Glutamatergic neuron (in vitro differentiated cells): ENCODE measurements at regions not wholly inside any gene's neighbourhood (a gene's known extent, or its start where the extent isn't known, plus 50 kb on each side); places are given as distances from the start of the nearest gene placed in this dataset.

Source experiments
- DNase-seq: peaks from one replicate; pipeline ENCODE4 v3.0.0; 2022
- H3K27ac Mint-ChIP-seq: one replicate; pipeline ENCODE4 v1.8.0; 2020; ENCODE audit warnings: mild to moderate bottlenecking, mixed read lengths, inconsistent platforms; ENCODE audit not compliant: unreplicated experiment
- H3K27me3 Mint-ChIP-seq: one replicate; pipeline ENCODE4 v1.8.0; 2020; ENCODE audit warnings: mild to moderate bottlenecking, moderate library complexity, mixed read lengths, inconsistent platforms; ENCODE audit not compliant: unreplicated experiment
- H3K36me3 Mint-ChIP-seq: one replicate; pipeline ENCODE4 v1.8.0; 2020; ENCODE audit warnings: mild to moderate bottlenecking, mixed read lengths, inconsistent platforms; ENCODE audit not compliant: unreplicated experiment
- H3K4me1 Mint-ChIP-seq: one replicate; pipeline ENCODE4 v1.8.0; 2020; ENCODE audit warnings: mild to moderate bottlenecking, low read depth, mixed read lengths, inconsistent platforms; ENCODE audit not compliant: unreplicated experiment
- H3K4me3 Mint-ChIP-seq: one replicate; pipeline ENCODE4 v1.8.0; 2020; ENCODE audit warnings: mild to moderate bottlenecking, mixed read lengths, inconsistent platforms; ENCODE audit not compliant: unreplicated experiment
- H3K9me3 Mint-ChIP-seq: one replicate; pipeline ENCODE4 v1.8.0; 2020; ENCODE audit warnings: mild to moderate bottlenecking, moderate library complexity, mixed read lengths, inconsistent platforms; ENCODE audit not compliant: unreplicated experiment
- TF ChIP-seq, protein P1 (sequence below): fragments of 200-600 bp; sonication (generic); IDR thresholded peaks from one replicate; pipeline ENCODE4 v1.5.0; 2021; ENCODE audit not compliant: partially characterized antibody, unreplicated experiment

GRCh38 chr10:111944331-111944730, 239.2 kb downstream of the GPAM start:
- Mint-ChIP-seq H3K4me3 (no peak overlapping the region), H3K27me3 (peaks cover 1% of the 10 kb centered on the region), H3K36me3 (peaks cover 4% of the 10 kb centered on the region), H3K4me1 (no peaks in the 10 kb centered on the region), H3K9me3 (peaks cover 1% of the 10 kb centered on the region), H3K27ac (no peak overlapping the region)
- TF ChIP-seq, protein P1, sequence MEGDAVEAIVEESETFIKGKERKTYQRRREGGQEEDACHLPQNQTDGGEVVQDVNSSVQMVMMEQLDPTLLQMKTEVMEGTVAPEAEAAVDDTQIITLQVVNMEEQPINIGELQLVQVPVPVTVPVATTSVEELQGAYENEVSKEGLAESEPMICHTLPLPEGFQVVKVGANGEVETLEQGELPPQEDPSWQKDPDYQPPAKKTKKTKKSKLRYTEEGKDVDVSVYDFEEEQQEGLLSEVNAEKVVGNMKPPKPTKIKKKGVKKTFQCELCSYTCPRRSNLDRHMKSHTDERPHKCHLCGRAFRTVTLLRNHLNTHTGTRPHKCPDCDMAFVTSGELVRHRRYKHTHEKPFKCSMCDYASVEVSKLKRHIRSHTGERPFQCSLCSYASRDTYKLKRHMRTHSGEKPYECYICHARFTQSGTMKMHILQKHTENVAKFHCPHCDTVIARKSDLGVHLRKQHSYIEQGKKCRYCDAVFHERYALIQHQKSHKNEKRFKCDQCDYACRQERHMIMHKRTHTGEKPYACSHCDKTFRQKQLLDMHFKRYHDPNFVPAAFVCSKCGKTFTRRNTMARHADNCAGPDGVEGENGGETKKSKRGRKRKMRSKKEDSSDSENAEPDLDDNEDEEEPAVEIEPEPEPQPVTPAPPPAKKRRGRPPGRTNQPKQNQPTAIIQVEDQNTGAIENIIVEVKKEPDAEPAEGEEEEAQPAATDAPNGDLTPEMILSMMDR, result peak; percentile 26
- DNase-seq, result no peak

DNA sequence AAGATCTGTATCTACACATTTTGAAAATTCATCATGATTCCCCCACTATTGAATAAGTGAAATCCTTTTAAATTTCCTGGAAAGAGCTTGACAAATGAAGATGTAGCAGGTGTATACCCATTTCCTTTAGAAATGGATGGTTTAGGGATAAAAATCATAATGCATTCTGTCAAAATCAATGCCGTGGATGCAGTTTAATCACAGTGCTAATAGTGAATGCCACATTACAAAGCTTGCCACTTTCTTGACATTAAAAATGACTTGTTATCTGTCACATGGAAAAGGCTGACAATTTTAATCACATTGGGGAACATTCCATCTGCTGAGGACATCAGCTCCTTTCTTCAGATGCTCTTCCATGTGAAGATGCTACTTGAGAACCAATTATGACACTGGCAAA, 229.6 kb downstream of the GPAM start:
- Mint-ChIP-seq H3K4me1 (no peaks in the 10 kb centered on the region), H3K27ac (no peak overlapping the region), H3K9me3 (peaks cover 7% of the 10 kb centered on the region), H3K27me3 (peaks cover 2% of the 10 kb centered on the region), H3K4me3 (no peak overlapping the region), H3K36me3 (peaks cover 9% of the 10 kb centered on the region)
- TF ChIP-seq, protein P1, result no peak
- DNase-seq, result no peak

- Mint-ChIP-seq H3K4me3 (no peak overlapping the region), H3K9me3 (peaks cover 7% of the 10 kb centered on the region), H3K27ac (no peak overlapping the region), H3K4me1 (no peaks in the 10 kb centered on the region), H3K27me3 (peaks cover 2% of the 10 kb centered on the region), H3K36me3 (peaks cover 9% of the 10 kb centered on the region)
- TF ChIP-seq, protein P1, result no peak
- no peak for DNase-seq
These were observed 229.2 kb downstream of the GPAM start for GRCh38 chr10:111954386-111954785.

GRCh38 chr10:111956841-111957240, 226.7 kb downstream of the GPAM start:
- Mint-ChIP-seq H3K27me3 (peaks cover 2% of the 10 kb centered on the region), H3K36me3 (peaks cover 9% of the 10 kb centered on the region), H3K4me1 (no peaks in the 10 kb centered on the region), H3K27ac (no peak overlapping the region), H3K9me3 (peaks cover 7% of the 10 kb centered on the region), H3K4me3 (no peak overlapping the region)
- TF ChIP-seq, protein P1, result no peak
- no peak for DNase-seq

DNA sequence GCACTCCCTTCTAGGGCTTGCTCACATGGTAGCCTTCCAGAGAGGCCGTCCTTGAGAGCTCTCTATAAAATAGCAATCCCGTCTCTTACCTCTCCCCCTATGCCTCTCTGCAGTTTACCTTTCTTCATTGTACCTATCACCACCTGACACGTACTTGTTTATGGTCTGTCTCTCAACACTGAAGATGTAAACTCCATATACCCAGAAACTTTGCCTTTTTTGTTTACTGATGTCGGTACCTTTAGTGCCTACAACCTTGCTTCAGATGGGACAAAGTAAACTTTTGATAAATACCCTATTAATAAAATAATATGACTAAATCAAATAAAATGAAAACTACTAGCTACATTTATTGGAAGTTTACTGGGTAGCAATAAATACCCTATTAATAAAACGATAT, 220.6 kb downstream of the GPAM start:
- Mint-ChIP-seq H3K4me1 (no peaks in the 10 kb centered on the region), H3K27ac (no peak overlapping the region), H3K4me3 (no peak overlapping the region), H3K27me3 (no peaks in the 10 kb centered on the region), H3K9me3 (no peaks in the 10 kb centered on the region), H3K36me3 (no peaks in the 10 kb centered on the region)
- DNase-seq, result no peak
- TF ChIP-seq, protein P1, result no peak
